Astrocyte (in vitro differentiated cells and primary cell): ENCODE measurements at regions not wholly inside any gene's neighbourhood (a gene's known extent, or its start where the extent isn't known, plus 50 kb on each side); places are given as distances from the start of the nearest gene placed in this dataset.

Source experiments
- EZH2 ChIP-seq: IDR thresholded peaks from 2 replicates; pipeline ENCODE4 v1.6.1; 2012; ENCODE audit warnings: mild to moderate bottlenecking, low read length, inconsistent platforms; ENCODE audit not compliant: insufficient read depth
- TF ChIP-seq, protein P1 (sequence below): IDR thresholded peaks from 2 replicates; pipeline ENCODE4 v1.5.1; 2011; ENCODE audit warnings: low read depth, mild to moderate bottlenecking, inconsistent platforms, low read length, moderate library complexity; ENCODE audit not compliant: insufficient read depth

DNA sequence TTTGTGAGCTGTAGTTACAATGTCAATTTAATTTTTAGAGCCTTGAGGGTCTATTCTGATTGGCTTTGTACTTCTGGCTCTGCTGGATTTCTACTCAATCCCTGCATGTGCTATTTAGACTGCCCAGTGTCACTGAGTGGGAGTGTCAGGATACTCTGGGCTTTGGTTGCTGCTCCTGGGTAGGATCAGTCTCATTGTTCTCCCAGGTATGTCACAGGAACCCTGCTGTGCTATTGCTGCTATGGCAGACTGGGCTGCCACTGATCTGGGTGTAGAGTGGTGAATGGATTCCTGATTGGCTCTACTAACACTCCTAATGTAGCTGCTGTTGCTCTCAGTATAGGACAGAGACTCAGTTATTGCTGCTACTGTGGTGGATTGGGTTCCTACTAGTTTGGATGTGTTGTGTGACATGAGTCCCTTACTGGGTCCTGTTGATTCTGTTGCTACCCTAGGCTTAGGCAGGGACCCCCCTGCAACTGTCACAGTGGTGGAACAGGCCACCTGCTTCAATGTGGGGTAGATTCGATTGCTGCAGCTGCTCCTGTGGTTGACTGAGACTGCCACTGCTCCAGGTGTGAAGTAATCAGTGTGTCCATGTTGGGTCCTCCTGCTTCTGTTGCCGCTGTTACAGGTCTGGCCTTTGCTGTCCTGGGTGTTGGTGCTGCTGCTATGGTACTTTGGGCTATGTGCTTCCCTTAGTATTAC lies 707.8 kb upstream of the AMOT start:
- TF ChIP-seq, protein P1, sequence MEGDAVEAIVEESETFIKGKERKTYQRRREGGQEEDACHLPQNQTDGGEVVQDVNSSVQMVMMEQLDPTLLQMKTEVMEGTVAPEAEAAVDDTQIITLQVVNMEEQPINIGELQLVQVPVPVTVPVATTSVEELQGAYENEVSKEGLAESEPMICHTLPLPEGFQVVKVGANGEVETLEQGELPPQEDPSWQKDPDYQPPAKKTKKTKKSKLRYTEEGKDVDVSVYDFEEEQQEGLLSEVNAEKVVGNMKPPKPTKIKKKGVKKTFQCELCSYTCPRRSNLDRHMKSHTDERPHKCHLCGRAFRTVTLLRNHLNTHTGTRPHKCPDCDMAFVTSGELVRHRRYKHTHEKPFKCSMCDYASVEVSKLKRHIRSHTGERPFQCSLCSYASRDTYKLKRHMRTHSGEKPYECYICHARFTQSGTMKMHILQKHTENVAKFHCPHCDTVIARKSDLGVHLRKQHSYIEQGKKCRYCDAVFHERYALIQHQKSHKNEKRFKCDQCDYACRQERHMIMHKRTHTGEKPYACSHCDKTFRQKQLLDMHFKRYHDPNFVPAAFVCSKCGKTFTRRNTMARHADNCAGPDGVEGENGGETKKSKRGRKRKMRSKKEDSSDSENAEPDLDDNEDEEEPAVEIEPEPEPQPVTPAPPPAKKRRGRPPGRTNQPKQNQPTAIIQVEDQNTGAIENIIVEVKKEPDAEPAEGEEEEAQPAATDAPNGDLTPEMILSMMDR: no peak
- no peak for TF ChIP-seq EZH2
